HUES48 (cell line): ENCODE measurements at regions not wholly inside any gene's neighbourhood (a gene's known extent, or its start where the extent isn't known, plus 50 kb on each side); places are given as distances from the start of the nearest gene placed in this dataset.

ENCODE experiments used
- H3K27ac ChIP-seq: one replicate; pipeline ENCODE4 v1.7.0; 2013; ENCODE audit warnings: low read depth, low read length, inconsistent platforms
- H3K27me3 ChIP-seq: 2 replicates; pipeline ENCODE4 v1.6.1; 2013; ENCODE audit warnings: mild to moderate bottlenecking, low read length; ENCODE audit not compliant: control insufficient read depth, insufficient read depth
- H3K36me3 ChIP-seq: 2 replicates; pipeline ENCODE4 v1.6.1; 2013; ENCODE audit warnings: low read length; ENCODE audit not compliant: control insufficient read depth, insufficient read depth
- H3K4me1 ChIP-seq: 2 replicates; pipeline ENCODE4 v1.6.1; 2013; ENCODE audit warnings: mild to moderate bottlenecking, low read length; ENCODE audit not compliant: control insufficient read depth, insufficient read depth
- H3K4me3 ChIP-seq: 2 replicates; pipeline ENCODE4 v1.5.1; 2013; ENCODE audit warnings: mild to moderate bottlenecking, low read depth, low read length
- H3K9ac ChIP-seq: 2 replicates; pipeline ENCODE4 v1.6.1; 2013; ENCODE audit warnings: mild to moderate bottlenecking, low read depth, low read length, moderate library complexity
- H3K9me3 ChIP-seq: 2 replicates; pipeline ENCODE4 v1.6.1; 2013; ENCODE audit warnings: low read length; ENCODE audit not compliant: control insufficient read depth, insufficient read depth

DNA sequence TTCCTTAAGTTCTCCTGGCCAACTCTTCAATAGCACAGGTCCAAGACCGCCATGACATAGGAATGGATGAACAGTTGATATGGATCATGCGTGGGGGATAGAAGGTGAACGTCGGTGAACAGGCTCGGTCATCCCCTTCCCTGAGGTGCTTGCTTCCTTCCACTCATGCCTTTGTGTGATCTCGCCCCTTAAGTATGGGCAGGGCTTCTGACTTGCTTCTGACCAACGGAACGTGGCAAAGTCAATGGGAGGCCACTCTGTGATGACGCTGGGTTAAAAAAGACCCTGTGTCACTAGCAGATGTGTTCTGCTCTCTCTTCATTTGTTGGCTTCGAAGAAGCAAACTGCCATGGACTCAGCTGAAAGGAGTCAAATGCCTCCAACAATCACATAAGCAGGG lies 240.5 kb upstream of the TUT7 start:
- Histone ChIP-seq H3K36me3 (no peaks in the 10 kb centered on the region), H3K4me1 (peaks cover 19% of the 10 kb centered on the region), H3K9ac (no peak overlapping the region), H3K9me3 (no peaks in the 10 kb centered on the region), H3K27me3 (no peaks in the 10 kb centered on the region), H3K4me3 (no peak overlapping the region), H3K27ac (no peak overlapping the region)

DNA sequence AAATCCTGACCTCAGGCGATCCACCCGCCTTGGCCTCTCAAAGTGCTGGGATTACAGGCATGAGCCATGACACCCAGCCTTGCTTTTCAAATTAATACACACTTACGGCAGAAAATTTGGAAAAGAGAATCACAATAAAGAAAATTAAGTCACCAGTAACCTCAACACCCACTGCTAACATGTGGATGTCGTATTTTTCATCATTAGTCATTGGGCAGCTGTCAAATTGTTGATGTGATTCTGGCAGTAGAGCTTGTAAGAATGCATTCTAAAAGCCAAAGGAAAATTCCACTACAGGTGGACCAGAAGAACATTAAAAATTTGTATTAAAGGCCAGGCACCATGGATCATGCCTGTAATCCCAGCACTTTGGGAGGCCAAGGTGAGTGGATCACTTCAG lies 237.3 kb upstream of the TUT7 start:
- no peaks in the 10 kb centered on the region for H3K4me1 ChIP-seq

DNA sequence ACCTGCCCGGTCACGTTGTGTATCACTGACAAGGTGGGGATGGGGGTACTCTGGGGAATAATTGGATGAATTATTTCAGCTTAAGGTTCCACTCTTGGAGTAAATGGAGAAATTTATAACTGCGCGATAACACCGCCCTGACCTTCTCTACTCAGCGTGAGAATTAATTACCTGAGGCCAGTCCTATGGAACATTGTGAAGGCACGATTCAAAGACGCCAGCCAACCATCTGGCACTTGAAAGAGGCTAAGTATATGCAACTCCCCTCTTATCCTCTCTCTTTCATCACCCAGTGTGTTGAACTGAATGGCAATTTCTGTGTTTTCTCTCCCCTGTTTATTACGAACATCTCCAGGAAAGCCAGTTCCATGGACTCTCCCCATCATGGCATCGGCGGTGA lies 235.5 kb upstream of the TUT7 start:
- Histone ChIP-seq H3K4me1 (no peaks in the 10 kb centered on the region), H3K4me3 (no peak overlapping the region), H3K9ac (no peak overlapping the region)

More for the DNA sequence above, 237.3 kb upstream of the TUT7 start:
- no peaks in the 10 kb centered on the region for H3K27me3 ChIP-seq
- H3K4me3 ChIP-seq: no peak overlapping the region
- no peak overlapping the region for H3K9ac ChIP-seq
- H3K36me3 ChIP-seq: no peaks in the 10 kb centered on the region
- no peaks in the 10 kb centered on the region for H3K9me3 ChIP-seq
- H3K27ac ChIP-seq: no peak overlapping the region

DNA sequence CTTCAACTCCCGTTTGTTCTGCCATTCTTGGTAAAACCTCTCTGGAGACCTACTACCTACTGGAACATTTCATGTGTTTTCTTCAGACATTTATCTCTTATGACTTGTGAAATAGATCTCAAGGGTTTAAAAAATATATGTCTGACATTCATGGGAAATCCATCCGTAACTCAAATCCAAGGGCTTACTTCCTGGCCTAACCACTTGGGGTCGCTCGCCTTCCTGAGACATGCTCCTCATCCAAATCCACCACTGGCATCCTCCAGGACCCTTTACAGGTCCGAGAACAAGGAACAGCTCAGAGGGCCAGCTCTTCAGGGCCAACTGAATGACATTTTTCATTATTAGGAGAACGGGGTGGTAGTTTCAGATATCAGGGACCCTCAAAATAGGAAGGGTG lies 235.1 kb upstream of the TUT7 start:
- no peak overlapping the region for H3K9ac ChIP-seq
- H3K4me1 ChIP-seq: no peaks in the 10 kb centered on the region
- no peak overlapping the region for H3K27ac ChIP-seq
- no peak overlapping the region for H3K4me3 ChIP-seq
- H3K27me3 ChIP-seq: no peaks in the 10 kb centered on the region
- H3K9me3 ChIP-seq: no peaks in the 10 kb centered on the region
- no peaks in the 10 kb centered on the region for H3K36me3 ChIP-seq

More for the DNA sequence above, 235.5 kb upstream of the TUT7 start:
- Histone ChIP-seq H3K9me3 (no peaks in the 10 kb centered on the region), H3K27ac (no peak overlapping the region), H3K36me3 (no peaks in the 10 kb centered on the region), H3K27me3 (no peaks in the 10 kb centered on the region)

DNA sequence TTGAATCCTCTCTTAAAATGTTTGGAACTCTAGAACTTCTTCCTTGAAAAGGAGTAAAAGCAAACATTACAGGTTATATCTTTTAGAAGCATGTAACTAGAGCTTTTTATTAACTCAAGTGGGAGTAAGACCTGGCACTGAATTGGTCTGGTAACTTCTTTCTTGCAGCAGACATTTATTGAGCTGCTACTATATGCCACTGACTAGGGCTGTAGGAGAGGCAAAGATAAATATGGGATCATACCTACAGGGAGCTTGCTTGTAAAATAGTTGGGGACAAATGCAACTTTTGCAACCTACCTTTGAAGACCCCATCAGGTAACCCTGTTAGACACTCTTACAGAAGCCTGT lies 231.9 kb upstream of the TUT7 start:
- Histone ChIP-seq H3K27me3 (no peaks in the 10 kb centered on the region), H3K9ac (no peak overlapping the region), H3K9me3 (no peaks in the 10 kb centered on the region), H3K4me1 (no peaks in the 10 kb centered on the region), H3K27ac (no peak overlapping the region), H3K36me3 (no peaks in the 10 kb centered on the region), H3K4me3 (no peak overlapping the region)

DNA sequence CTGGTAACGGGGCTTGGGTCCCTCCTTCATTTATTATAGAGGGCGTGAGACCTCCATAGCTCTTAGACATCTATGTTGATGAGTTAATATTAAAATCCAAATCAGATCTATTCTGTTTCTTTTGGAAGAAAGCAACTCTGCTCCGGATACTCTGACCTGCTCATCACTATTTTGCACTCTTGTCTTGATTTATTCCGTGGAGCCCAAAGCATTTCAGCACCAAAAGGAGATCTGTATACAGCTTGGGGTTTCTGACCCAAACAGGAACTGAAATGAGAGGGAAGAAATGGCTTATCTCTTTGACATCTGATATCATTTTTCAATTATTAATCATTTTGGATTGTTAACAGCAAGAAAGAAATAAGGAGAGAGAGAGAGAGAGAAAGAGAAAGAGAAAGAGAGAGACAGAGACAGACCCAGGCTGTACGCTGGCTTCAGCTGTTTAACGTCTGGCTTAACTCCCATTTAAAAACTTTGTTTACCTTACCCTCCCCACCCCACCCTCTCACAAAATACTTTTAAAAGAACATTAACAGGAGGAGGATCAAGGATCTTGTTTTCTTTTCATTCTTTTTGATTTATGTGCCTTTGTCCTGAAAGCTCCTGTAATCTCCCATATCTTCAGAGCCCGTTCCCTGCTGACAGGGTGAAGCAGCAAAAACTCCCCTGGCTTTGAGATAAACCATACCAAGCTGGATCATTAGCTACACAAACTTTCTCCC lies 231.4 kb upstream of the TUT7 start:
- no peaks in the 10 kb centered on the region for H3K4me1 ChIP-seq
- H3K27ac ChIP-seq: no peak overlapping the region
- H3K36me3 ChIP-seq: no peaks in the 10 kb centered on the region
- H3K9me3 ChIP-seq: no peaks in the 10 kb centered on the region
- H3K9ac ChIP-seq: no peak overlapping the region
- H3K27me3 ChIP-seq: no peaks in the 10 kb centered on the region
- H3K4me3 ChIP-seq: no peak overlapping the region

DNA sequence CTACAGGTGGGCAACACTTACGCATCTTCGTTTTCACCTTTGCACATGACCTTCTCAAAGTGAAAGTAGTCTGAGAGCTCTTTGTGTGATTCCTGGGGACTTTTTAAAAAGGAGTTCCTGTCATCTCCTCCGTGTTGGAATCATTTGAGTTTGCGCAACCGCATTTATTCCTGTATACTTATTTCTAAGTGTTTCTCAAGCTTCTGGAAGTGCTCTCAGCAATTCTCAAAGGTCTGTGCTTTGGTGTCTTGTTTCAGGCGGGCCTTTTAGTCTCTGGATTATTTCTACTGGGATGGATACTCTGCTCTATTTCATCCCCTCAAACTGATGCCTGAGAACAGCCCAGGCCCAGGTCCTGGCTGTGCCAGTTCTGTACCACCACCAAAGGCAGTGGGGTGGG lies 226.5 kb upstream of the TUT7 start:
- Histone ChIP-seq H3K36me3 (no peaks in the 10 kb centered on the region), H3K27me3 (no peaks in the 10 kb centered on the region), H3K27ac (no peak overlapping the region), H3K9me3 (no peaks in the 10 kb centered on the region), H3K9ac (no peak overlapping the region), H3K4me1 (peaks cover 7% of the 10 kb centered on the region; the same call in 1 of the 2 replicates), H3K4me3 (no peak overlapping the region)

DNA sequence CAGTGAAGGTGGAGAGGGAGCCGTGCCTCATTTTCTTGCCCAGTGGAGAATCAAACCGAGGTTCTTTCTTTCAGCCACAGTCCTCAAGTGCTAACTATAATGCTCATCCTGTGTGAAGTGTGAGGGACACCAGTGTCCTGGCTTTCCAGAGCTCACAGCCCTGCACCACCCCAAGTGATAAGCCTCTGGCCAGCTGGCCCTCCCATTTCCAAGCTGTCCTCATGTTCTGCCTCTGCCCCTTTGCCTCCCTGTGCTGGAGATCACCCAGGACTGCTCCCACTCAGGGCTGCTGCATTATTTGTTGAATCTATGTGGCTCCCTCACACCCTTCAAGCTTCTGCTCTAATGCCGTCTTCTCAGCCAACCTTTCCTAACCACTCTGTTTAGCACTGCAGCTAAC lies 224.5 kb upstream of the TUT7 start:
- Histone ChIP-seq H3K27ac (no peak overlapping the region), H3K4me3 (no peak overlapping the region), H3K27me3 (no peaks in the 10 kb centered on the region), H3K36me3 (no peaks in the 10 kb centered on the region), H3K9me3 (no peaks in the 10 kb centered on the region), H3K9ac (no peak overlapping the region), H3K4me1 (peaks cover 7% of the 10 kb centered on the region; the same call in 1 of the 2 replicates)

DNA sequence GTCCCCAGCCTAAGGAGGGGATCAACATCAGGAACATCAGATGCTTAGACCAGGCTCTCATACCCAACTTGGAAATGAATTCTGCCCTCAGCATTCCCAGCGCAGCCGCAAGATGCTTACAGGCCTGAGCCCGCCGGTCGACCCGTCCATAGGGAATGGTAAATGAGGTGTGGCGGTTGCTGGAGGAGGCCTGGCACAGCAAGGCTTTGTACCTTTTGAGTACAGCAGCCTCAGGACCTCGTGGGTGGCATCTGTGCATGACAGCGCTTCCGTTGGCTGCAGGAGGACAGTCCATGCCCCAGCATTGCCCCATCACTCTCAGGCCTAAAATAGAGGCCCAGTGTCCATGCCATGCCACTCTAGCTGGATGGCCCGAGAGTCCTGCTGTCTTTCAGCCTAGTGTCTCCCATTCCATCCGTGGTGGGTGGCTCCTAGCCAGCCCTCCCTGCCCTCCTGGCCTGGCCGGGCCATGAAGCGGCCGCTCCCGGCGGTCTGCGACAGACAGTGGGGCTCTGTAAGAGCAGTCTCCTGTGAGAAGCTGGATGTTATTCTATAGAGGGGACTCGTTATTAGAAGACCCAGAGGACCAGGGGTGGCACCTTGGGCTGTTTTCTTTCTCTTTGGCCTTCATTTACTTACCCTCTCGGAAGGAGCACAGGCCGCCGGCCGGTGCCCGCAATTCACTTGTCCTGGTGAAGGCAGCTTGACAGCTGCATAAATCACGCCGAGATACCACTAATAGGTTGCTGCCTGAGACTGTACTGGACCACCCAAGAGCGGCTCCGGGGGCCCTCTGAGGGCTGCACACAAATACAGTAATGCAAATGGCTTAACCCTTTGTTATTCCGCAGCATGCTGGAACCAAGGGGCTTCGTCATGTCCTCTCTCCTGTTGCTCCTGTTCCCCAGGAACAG lies 223.5 kb upstream of the TUT7 start:
- H3K36me3 ChIP-seq: no peaks in the 10 kb centered on the region
- H3K27me3 ChIP-seq: no peaks in the 10 kb centered on the region
- H3K27ac ChIP-seq: no peak overlapping the region
- no peak overlapping the region for H3K9ac ChIP-seq
- no peaks in the 10 kb centered on the region for H3K9me3 ChIP-seq
- H3K4me3 ChIP-seq: no peak overlapping the region
- H3K4me1 ChIP-seq: peaks cover 7% of the 10 kb centered on the region; the same call in 1 of the 2 replicates

DNA sequence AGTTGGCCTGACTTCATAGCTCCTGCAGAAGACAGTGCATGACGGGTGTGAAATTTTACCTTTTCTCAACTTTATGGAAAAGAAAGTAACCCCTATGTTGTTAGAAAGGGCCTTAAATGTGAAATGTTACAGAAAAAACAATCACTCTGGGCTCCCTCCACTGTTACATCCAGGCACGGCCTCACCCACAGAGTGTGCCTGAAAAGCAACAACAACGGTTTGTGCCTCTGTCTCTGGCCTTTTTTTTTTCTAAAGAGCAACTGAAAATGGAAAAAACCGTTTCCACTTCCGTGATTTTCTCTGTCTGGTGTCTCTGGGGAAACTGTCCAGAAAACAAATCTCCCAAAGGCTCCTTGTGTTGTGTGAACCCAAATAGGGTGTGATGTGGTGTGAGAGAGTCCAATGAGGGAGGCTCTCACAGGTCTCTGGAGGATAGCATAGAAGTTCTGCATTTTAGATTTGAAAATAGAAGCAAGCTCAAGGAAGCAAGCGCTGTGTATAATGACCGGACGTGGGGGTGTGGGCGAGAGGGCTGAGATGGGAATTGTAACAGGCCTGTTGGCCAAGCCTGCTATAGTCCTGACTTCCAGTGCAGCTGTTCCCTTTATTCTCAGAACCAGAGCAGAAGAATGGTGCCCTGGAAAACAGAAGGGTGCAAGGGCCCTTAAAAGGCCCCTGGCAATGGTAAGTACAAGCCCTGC lies 221.8 kb upstream of the TUT7 start:
- Histone ChIP-seq H3K27ac (no peak overlapping the region), H3K9me3 (no peaks in the 10 kb centered on the region), H3K4me3 (no peak overlapping the region), H3K36me3 (no peaks in the 10 kb centered on the region), H3K27me3 (no peaks in the 10 kb centered on the region), H3K9ac (no peak overlapping the region), H3K4me1 (peaks cover 7% of the 10 kb centered on the region; the same call in 1 of the 2 replicates)

DNA sequence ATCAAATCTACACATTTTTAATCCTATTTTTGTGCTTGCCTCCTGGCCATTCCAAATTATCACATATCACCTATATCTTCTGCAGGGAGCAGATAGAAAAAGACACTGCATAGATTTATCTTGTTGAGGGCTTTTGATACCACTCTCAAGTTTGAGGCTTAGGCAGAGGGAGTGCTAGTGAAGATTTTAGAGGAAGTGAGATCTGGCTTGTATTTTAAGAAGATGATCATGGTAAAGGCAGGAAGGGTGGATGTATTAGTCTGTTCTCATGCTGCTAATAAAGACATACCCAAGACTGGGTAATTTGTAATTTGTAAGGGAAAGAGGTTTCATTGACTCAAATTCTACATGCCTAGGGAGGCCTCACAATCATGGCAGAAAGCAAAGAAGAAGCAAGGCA lies 220.9 kb upstream of the TUT7 start:
- Histone ChIP-seq H3K27ac (no peak overlapping the region), H3K36me3 (no peaks in the 10 kb centered on the region), H3K9me3 (no peaks in the 10 kb centered on the region), H3K4me1 (peaks cover 7% of the 10 kb centered on the region; the same call in 1 of the 2 replicates), H3K9ac (no peak overlapping the region), H3K4me3 (no peak overlapping the region), H3K27me3 (no peaks in the 10 kb centered on the region)
